LNCAP (cell line): ENCODE measurements at regions not wholly inside any gene's neighbourhood (a gene's known extent, or its start where the extent isn't known, plus 50 kb on each side); places are given as distances from the start of the nearest gene placed in this dataset.

Source experiments
- CTCF ChIP-seq: fragments of 450-650 bp; IDR thresholded peaks from 2 replicates; pipeline ENCODE4 v1.5.1; 2017; ENCODE audit warnings: mild to moderate bottlenecking

GRCh38 chr20:12337601-12338000, 419.9 kb downstream of the BTBD3 start:
- no peak for TF ChIP-seq CTCF

GRCh38 chr20:12345978-12346377, 428.3 kb downstream of the BTBD3 start:
- TF ChIP-seq CTCF, result no peak

GRCh38 chr20:12353842-12354241, 436.1 kb downstream of the BTBD3 start:
- TF ChIP-seq CTCF, result no peak

- TF ChIP-seq CTCF, result no peak
Observed at GRCh38 chr20:12354725-12355124, 437.0 kb downstream of the BTBD3 start.

GRCh38 chr20:12355185-12355584, 437.5 kb downstream of the BTBD3 start:
- no peak for TF ChIP-seq CTCF

GRCh38 chr20:12358006-12358654, 440.4 kb downstream of the BTBD3 start:
- TF ChIP-seq CTCF, result no peak

GRCh38 chr20:12358655-12359009, 440.9 kb downstream of the BTBD3 start:
- no peak for TF ChIP-seq CTCF

GRCh38 chr20:12371990-12372389, 454.3 kb downstream of the BTBD3 start:
- TF ChIP-seq CTCF, result no peak
